GM21360 (cell line): ENCODE measurements at regions not wholly inside any gene's neighbourhood (a gene's known extent, or its start where the extent isn't known, plus 50 kb on each side); places are given as distances from the start of the nearest gene placed in this dataset.
A peak's percentile ranks its signal among the peaks of the same experiment; 100 is the strongest.

Experiments
- ATAC-seq: cut with Tn5 transposase; IDR thresholded peaks from one replicate; pipeline ENCODE4 v1.9.1; 2021; ENCODE audit warnings: mild to moderate bottlenecking, moderate library complexity; ENCODE audit not compliant: unreplicated experiment

DNA sequence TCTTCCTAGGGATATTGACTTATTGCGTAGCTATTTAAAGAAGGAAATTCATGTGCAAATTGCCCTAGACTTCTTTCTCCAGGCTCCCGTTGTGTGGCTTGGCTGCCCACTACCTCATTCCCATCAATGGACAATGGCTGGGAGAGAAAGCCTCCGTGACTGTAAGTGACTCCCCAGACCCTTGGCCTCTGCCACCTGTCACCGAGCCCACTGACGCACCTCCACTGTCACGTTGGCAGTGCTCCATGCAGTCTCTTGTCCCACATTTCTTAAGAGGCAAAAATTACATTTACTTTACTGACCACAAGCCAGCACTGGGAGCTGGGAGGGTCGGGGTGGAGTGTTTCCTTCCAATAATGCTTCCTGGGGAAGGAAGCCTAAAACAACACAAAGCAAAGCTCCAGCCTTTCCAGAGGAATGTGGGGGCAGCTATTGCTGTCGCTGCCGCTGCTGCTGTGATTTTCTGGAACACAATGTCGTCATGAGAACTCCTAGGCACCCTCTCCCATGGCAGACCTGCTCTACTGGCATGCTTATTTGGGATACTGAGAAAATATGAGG, 89.7 kb upstream of the STEAP1B start:
- no peak for ATAC-seq

- ATAC-seq, result no peak
Observed at GRCh38 chr7:22588351-22588750, 88.4 kb upstream of the STEAP1B start.

GRCh38 chr7:22587322-22587721, 87.3 kb upstream of the STEAP1B start:
- no peak for ATAC-seq

GRCh38 chr7:22586786-22587140, 86.8 kb upstream of the STEAP1B start:
- ATAC-seq, result no peak

DNA sequence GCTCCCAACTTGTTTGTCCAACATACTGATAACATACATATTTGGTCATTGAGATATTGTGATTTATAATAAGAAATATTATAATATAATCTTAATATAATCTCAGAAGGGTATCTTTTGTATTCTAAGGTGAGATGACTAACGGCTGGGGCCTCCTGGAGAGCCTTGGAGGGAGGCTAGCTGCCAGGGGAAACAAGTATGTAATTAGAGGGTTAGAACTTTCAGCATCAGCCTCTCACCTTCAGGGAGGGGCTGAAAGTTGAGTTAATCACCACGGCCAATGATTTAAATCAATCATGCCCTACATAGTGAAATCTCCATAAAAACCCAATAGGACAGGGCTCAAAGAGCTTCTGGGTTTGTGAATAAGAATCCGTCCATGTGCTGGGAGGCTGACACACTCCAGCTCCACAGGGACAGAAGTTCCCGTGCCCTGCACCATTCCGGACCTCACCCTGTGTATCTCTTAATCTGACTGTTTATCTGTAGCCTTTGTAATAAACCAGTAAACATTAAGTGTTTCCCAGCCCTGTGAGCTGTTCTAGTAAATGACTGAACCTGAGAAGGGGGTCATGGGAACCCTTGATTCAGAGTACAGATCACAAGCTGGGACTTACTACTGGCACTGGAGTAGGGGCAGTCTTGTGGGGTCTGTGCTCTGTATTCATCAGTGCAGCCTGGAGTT, 86.3 kb upstream of the STEAP1B start:
- ATAC-seq, result no peak

- ATAC-seq, result peak; percentile 76
Observed at GRCh38 chr7:22584179-22584578, 84.2 kb upstream of the STEAP1B start.

- ATAC-seq, result no peak
Observed at GRCh38 chr7:22582863-22583622, 83.1 kb upstream of the STEAP1B start.

DNA sequence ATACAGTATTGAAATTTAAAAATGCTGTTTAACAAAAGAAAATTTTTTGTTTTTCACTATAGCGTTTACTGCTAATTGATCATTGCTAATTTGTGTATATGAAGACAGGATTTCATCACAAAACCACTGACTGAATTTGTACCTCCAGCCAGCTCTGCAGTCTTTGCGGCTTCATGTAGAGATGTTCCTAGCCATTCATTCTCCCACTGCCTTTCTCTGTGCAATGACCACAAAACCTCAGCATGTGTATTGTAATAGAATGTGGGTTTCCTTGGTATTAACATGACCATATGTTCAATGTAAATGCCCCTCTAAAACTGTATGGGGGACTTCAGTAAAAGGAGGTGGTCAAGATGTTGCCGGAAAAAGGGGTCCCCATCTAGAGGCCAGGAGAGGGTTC, 81.1 kb upstream of the STEAP1B start:
- no peak for ATAC-seq

DNA sequence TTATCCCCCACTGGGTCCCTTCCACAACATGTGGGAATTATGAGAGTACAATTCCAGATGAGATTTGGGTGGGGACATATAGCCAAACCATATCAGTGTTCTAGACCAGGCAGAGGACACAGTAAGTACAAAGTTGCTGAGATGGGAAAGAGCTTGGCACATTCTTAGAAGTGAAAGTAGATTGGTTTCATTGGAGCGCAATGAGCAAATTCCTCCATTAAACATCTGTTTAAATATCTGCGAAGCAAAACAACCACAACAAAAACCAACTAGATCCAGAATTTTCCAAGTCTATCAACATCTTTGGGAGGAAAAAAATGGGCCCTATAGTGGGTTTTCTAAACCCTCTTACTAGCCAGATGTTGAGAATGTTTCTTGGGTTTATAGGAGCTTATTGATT, 80.0 kb upstream of the STEAP1B start:
- no peak for ATAC-seq

DNA sequence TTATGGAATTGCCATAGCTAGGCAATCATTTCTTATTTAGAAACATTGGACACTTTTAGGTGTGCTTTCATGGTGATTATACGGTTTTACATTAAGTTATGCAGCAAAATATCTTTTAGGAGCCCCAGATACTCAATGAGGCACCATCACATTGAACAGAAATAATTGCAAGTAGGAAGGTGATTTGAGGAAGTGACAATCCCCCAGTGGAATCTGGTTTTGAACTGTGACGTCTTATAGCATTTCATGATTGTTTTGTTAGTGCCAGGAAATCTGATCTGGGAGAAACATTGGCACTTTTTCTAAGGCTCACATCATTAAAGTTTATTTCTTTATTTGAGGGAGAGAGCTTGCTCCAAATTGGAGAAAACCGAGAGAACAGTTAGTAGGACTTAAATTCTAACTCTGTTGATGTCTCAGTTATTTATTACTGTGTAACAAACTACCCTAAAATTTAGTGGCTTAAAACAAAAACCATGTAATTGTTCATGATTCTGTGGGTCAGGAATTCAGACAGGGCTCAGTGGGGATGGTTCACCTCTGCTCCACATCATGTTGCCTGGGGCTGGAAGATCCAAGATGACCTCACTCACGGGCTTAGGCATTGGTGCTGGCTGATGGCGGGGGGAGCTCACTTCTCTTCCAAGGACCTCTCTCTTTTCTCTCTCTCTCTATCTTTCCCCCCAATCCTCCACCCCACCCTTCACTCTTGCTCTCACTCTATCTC, 78.2 kb upstream of the STEAP1B start:
- ATAC-seq, result no peak

- no peak for ATAC-seq
Observed at GRCh38 chr7:22577470-22578001, 77.5 kb upstream of the STEAP1B start.

DNA sequence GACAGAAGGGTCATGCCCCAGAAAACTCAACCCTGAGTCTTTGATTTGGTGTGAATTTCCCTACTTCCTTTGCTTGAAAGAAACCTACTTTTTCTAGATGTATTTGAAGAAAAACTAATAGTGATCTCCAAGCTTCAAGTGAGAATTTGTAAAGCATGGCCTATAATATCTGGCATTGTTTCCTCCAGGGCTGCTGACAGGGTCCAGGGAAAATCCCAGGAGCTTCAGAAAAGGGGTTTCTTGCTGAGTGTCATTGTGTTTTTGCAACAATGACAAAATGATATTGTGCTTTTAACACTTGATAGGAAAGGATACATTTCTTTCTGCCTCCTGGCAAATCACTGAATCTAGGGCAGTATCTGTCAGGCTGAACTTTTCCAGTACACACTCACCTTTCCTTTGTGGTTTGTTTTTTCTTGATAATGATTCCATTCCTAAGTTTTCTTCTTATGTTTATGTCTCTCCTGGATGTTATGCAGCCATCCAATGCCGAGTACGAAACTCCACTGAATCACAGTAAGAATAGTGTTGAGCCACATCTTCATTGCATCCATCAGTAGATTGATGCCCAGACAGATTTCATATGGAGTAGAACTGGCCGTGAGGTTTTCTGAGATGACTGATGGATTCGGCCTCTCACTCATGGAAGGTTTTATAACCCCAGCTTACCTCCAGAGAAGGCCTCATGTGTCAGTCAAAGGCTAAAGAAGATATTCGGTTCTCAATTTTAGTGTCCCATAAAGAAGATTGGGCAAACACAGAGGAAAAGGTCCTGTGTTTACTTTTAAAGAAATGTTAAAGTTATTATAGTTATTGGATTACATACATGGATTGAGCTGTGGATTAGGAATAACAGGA, 76.9 kb upstream of the STEAP1B start:
- ATAC-seq, result no peak

- no peak for ATAC-seq
Observed at GRCh38 chr7:22574754-22575520, 74.9 kb upstream of the STEAP1B start.

- ATAC-seq, result no peak
Observed at GRCh38 chr7:22572937-22573336, 72.9 kb upstream of the STEAP1B start.

DNA sequence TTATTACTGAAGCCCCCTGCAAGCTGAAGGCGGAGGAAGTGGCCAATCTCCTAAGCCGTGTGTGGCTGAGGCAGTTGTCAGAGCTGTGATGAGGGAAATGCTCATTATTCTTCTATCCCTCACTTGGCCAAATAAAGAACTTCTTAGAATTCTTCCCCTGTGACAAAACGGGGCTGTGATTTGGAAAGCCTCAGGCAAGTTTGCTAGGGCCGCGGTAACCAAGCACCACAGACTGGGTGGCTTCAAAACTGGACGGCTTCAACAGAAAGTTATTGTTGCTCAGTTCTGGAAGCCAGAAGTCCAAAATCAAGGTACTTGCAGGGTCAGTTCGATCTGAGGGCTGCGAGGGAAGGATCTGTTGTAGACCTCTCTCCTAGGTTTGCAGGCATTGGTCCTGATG, 72.3 kb upstream of the STEAP1B start:
- ATAC-seq, result no peak

DNA sequence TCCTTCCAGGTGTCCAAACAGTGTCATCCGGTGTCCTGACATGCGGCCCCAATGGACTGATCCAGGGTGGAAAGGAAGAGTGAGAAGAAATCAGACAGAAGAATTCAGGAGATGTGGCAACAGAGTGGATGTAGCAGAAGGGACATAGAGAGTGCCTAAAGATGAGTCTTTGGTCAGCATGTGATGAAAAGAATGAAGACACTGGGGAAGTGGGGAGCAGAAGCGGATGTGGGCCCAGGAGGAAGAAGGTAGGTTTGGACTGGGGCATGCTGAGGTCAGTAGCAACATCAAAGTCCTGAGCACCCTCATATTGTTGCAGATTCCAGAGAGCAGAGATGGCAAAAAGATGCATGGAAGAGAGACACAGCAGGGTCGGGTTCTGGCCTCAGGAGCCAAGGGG, 71.8 kb upstream of the STEAP1B start:
- no peak for ATAC-seq

DNA sequence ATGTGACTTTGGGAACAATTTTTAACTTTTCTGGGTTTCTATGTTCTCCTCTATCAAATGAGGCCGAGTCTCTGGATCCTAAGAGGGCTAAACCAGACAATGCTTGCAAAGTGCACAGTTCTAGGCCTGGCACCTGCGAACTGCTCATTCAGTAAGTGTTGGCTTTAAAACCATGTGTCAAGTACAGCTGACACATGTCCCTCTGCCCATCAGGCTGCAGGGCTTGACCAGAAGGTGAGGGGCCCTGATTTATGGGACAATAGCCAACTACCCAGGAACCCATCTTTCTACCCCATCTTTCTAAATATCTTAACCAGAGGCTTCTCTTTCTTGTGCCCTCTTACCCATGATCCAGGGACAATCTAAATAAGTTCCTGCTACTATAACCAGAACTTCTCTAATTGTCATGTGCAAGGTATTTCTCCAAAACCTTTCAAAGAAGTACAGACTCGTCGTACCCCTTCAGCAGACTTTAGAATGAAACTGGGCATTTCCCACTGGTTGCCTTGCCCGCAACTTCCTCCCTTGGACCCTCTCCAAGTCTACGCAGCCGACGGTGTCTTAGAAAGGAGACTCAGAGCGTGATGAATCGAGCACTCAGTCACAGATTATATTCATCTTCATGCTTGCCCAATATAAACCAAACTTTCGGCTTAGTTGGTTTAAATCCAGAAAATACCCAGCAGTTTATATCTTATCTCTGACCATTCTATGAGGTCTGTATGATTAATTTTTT, 69.8 kb upstream of the STEAP1B start:
- no peak for ATAC-seq

GRCh38 chr7:22566592-22566991, 66.6 kb upstream of the STEAP1B start:
- ATAC-seq, result no peak

- no peak for ATAC-seq
Observed at GRCh38 chr7:22566176-22566575, 66.2 kb upstream of the STEAP1B start.
